WERI-Rb-1 (cell line): ENCODE measurements at regions not wholly inside any gene's neighbourhood (a gene's known extent, or its start where the extent isn't known, plus 50 kb on each side); places are given as distances from the start of the nearest gene placed in this dataset.

Source experiments
- DNase-seq: peaks from one replicate; pipeline ENCODE4 v3.0.0-alpha.2; 2020
- H3K27ac ChIP-seq: fragments of 250-450 bp; sonication (Bioruptor Pico); 2 replicates; pipeline ENCODE4 v1.5.1; 2020; ENCODE audit warnings: mild to moderate bottlenecking, moderate library complexity
- H3K27me3 ChIP-seq: fragments of 250-450 bp; sonication (Bioruptor Pico); 2 replicates; pipeline ENCODE4 v1.5.1; 2021; ENCODE audit warnings: mild to moderate bottlenecking, low read depth, moderate library complexity; ENCODE audit not compliant: insufficient read depth, severe bottlenecking
- H3K36me3 ChIP-seq: fragments of 250-450 bp; sonication (Bioruptor Pico); 2 replicates; pipeline ENCODE4 v1.5.1; 2020; ENCODE audit warnings: mild to moderate bottlenecking, moderate library complexity
- H3K4me3 ChIP-seq: 2 replicates; pipeline ENCODE4 v1.5.1; 2011; ENCODE audit warnings: low read depth, mild to moderate bottlenecking, control low read depth, low read length
- H3K9me3 ChIP-seq: fragments of 250-450 bp; sonication (Bioruptor Pico); 2 replicates; pipeline ENCODE4 v1.5.1; 2021; ENCODE audit warnings: mild to moderate bottlenecking, moderate library complexity; ENCODE audit not compliant: severe bottlenecking
- TF ChIP-seq, protein P1 (sequence below): IDR thresholded peaks from 2 replicates; pipeline ENCODE4 v1.5.1; 2011; ENCODE audit warnings: low read depth, mild to moderate bottlenecking, control low read depth, inconsistent platforms, low read length

DNA sequence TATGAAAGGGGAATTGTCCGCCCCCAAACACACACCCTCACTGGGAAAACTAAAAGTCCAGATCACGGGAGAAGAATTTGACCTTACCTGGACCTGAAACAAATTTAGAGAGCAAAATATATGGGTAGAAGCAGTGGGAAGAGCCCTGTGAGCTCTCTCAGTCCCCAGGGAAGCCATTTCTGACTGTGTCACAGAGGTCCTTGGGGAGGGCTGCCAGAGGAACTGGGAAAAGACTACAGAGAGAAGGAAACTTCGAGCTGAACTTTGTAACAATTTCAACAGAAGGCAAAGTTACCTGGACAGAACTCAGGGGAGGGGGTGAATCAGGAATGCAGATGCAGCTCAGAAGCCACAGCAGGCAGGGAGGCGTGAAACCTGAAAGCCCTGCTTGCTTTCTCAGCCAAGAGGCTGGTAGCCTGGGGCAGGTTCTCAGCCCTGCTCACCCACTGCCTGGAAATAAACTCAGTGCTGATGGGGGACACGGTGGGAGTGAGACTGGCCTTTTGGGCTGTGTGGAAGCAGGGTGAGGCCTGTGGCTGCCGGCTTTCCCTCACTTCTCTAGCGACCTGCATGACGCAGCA is 163.8 kb downstream of the TMEM200A start:
- H3K9me3 ChIP-seq = no peaks in the 10 kb centered on the region
- no peak overlapping the region for H3K4me3 ChIP-seq
- H3K36me3 ChIP-seq = no peaks in the 10 kb centered on the region
- DNase-seq = no peak
- H3K27me3 ChIP-seq = no peaks in the 10 kb centered on the region
- no peak overlapping the region for H3K27ac ChIP-seq
- TF ChIP-seq, protein P1, sequence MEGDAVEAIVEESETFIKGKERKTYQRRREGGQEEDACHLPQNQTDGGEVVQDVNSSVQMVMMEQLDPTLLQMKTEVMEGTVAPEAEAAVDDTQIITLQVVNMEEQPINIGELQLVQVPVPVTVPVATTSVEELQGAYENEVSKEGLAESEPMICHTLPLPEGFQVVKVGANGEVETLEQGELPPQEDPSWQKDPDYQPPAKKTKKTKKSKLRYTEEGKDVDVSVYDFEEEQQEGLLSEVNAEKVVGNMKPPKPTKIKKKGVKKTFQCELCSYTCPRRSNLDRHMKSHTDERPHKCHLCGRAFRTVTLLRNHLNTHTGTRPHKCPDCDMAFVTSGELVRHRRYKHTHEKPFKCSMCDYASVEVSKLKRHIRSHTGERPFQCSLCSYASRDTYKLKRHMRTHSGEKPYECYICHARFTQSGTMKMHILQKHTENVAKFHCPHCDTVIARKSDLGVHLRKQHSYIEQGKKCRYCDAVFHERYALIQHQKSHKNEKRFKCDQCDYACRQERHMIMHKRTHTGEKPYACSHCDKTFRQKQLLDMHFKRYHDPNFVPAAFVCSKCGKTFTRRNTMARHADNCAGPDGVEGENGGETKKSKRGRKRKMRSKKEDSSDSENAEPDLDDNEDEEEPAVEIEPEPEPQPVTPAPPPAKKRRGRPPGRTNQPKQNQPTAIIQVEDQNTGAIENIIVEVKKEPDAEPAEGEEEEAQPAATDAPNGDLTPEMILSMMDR = no peak

DNA sequence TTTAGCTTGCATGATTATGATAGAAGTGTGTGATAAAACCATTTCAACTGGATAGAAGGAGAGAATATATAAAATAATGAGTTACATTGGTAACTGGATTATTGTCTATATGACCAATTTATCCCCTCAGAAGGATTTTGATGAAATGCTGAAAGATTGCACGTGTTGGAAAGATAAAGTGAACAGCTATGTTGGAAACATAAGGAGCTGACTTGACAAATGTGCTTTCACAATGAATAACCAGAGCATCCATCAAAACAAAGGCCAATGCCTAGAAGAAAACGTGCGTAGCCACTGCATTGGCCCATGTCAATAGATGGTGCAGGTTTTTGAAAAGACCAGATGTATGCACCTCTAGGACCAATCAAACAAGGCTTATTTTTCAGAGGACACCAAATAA is 168.8 kb downstream of the TMEM200A start:
- H3K27me3 ChIP-seq = no peaks in the 10 kb centered on the region
- no peaks in the 10 kb centered on the region for H3K36me3 ChIP-seq
- H3K27ac ChIP-seq = no peak overlapping the region
- H3K4me3 ChIP-seq = no peak overlapping the region
- no peak for DNase-seq
- TF ChIP-seq, protein P1 = no peak
- peaks cover 3% of the 10 kb centered on the region for H3K9me3 ChIP-seq

DNA sequence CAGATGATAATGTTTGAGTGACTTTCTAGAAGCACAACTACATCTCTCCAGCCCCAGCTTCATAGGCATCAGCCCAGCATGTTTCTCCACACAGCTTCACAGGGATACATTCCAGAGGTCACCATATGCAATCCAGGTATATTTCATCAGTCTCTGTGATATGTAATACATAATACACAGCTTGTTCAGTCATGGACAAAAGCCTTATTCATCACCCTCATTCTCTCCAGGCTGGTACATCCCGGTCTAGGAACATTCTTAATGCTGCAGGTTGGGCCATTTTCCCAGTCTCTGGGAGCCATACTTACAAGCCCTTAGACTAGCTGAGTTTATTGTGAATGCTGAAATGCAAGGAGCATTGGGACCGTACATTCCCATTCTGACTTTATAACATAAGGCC is 169.4 kb downstream of the TMEM200A start:
- TF ChIP-seq, protein P1 = no peak
- H3K27me3 ChIP-seq = no peaks in the 10 kb centered on the region
- no peak overlapping the region for H3K27ac ChIP-seq
- peaks cover 3% of the 10 kb centered on the region for H3K9me3 ChIP-seq
- no peak for DNase-seq
- H3K4me3 ChIP-seq = no peak overlapping the region
- H3K36me3 ChIP-seq = no peaks in the 10 kb centered on the region

DNA sequence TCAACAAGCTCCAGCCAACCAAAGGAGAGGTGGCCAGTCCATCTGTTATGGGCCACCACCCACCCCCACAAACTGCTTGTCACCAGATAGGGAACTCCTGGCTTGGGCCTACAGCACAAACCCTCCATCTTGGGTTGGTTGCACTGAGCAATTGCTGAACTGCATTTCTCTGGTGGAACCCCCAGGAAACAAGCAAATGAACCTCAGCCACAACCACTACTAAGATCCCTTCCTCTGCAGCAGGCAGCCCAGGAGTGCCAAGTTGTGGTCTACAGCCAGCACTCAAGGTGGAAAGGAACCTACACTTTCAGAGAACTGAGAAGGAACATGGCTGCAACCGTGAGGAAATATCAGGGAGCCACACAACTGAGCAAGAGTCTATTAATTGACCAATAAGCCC is 171.6 kb downstream of the TMEM200A start:
- DNase-seq = no peak
- peaks cover 3% of the 10 kb centered on the region for H3K9me3 ChIP-seq
- no peak overlapping the region for H3K4me3 ChIP-seq
- no peaks in the 10 kb centered on the region for H3K27me3 ChIP-seq
- no peaks in the 10 kb centered on the region for H3K36me3 ChIP-seq
- TF ChIP-seq, protein P1 = no peak
- H3K27ac ChIP-seq = no peak overlapping the region

DNA sequence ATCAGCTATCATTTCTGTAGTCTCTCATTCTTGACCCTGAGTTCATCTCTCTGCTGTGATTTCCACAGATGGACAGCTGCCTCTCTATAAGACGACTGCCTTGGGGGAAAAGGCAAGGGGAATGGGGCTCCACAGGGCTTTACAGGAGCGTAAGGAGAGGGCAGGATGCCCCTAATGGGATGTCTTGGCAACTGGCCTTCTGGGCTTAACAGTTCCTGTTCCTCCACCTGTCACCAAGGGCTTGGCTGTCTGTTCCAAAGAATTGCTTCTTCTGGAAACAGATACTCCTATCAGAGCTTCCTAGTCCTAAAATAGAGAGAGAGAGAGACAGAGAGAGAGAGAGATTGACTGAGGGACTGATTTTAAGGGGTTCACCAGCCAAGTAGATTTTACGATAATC is 181.9 kb downstream of the TMEM200A start:
- TF ChIP-seq, protein P1 = no peak
- Histone ChIP-seq H3K27me3 (no peaks in the 10 kb centered on the region), H3K36me3 (no peaks in the 10 kb centered on the region), H3K27ac (no peak overlapping the region), H3K9me3 (no peaks in the 10 kb centered on the region), H3K4me3 (no peak overlapping the region)
- peak; percentile 38 for DNase-seq

DNA sequence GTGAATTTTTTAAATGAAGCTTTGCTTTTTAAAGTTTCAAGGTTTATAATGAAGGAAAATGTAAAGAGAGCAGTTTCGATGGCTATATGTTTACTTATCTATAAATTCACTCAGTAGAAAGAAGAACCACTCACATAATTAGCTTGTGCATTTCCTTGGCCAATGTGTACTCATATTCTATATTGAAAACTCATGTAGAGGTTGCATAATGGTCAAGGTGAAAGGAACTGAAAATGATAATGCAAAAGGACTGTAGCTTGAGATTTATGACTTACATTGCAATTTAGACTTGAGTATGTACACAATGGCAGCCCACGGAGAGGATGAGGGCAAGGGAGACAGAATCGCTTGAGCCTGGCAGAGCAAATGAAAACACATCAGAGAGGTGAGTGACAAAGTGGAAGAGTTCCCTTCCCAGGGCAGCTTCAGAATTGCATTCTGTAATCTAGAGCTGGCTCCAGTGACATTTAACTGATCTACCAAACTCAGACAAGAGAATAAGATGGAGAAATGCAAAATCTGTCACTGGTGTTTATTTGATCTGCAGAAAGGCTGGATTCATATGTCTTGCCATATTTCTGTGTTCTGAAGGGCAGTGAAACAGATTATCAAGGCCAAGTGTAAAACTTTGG is 191.8 kb downstream of the TMEM200A start:
- TF ChIP-seq, protein P1 = no peak
- DNase-seq = no peak

More for the DNA sequence above, 191.8 kb downstream of the TMEM200A start:
- Histone ChIP-seq H3K36me3 (no peaks in the 10 kb centered on the region), H3K27me3 (no peaks in the 10 kb centered on the region), H3K27ac (no peak overlapping the region), H3K9me3 (no peaks in the 10 kb centered on the region), H3K4me3 (no peak overlapping the region)
